SK-N-MC (cell line): ENCODE measurements at regions not wholly inside any gene's neighbourhood (a gene's known extent, or its start where the extent isn't known, plus 50 kb on each side); places are given as distances from the start of the nearest gene placed in this dataset.

Experiments used
- EZH2 ChIP-seq: fragments of 200-600 bp; sonication (generic); IDR thresholded peaks from one replicate; pipeline ENCODE4 v1.6.1; 2017; ENCODE audit warnings: antibody characterized with exemption
- POLR2AphosphoS5 ChIP-seq: IDR thresholded peaks from 2 replicates; pipeline ENCODE4 v1.6.1; 2012; ENCODE audit warnings: mild to moderate bottlenecking, low read depth, low read length, borderline replicate concordance

- no peak for TF ChIP-seq EZH2
- TF ChIP-seq POLR2AphosphoS5, result no peak
These were observed 358.6 kb upstream of the BCHE start for GRCh38 chr3:166195808-166196207.
